ENCODE measurements at regions not wholly inside any gene's neighbourhood (a gene's known extent, or its start where the extent isn't known, plus 50 kb on each side); places are given as distances from the start of the nearest gene placed in this dataset.

- Histone ChIP-seq H3K27me3 (ENCODE audit: control insufficient read depth, insufficient read depth, low read length) (no peaks in the 10 kb centered on the region), H3K27ac (ENCODE audit: low read depth, low read length) (no peak overlapping the region), H3K4me1 (ENCODE audit: control insufficient read depth, insufficient read depth, low read length) (peaks cover 9% of the 10 kb centered on the region), H3K36me3 (ENCODE audit: control insufficient read depth, insufficient read depth, low read length) (no peaks in the 10 kb centered on the region), H3K9ac (ENCODE audit: low read length) (no peak overlapping the region), H3K4me3 (ENCODE audit: low read depth, low read length) (no peak overlapping the region), H3K9me3 (ENCODE audit: control insufficient read depth, insufficient read depth, low read depth, low read length) (no peaks in the 10 kb centered on the region)
Measured at GRCh38 chr10:33048223-33048622, 90.2 kb upstream of the ITGB1 start.

GRCh38 chr10:33047655-33048054 is 89.6 kb upstream of the ITGB1 start:
- H3K9ac ChIP-seq (ENCODE audit: low read length) = no peak overlapping the region
- peaks cover 10% of the 10 kb centered on the region for H3K4me1 ChIP-seq (ENCODE audit: control insufficient read depth, insufficient read depth, low read length)
- H3K27ac ChIP-seq (ENCODE audit: low read depth, low read length) = no peak overlapping the region
- no peaks in the 10 kb centered on the region for H3K9me3 ChIP-seq (ENCODE audit: control insufficient read depth, insufficient read depth, low read depth, low read length)
- no peak overlapping the region for H3K4me3 ChIP-seq (ENCODE audit: low read depth, low read length)
- H3K36me3 ChIP-seq (ENCODE audit: control insufficient read depth, insufficient read depth, low read length) = no peaks in the 10 kb centered on the region
- H3K27me3 ChIP-seq (ENCODE audit: control insufficient read depth, insufficient read depth, low read length) = no peaks in the 10 kb centered on the region

GRCh38 chr10:33046792-33047191 is 88.8 kb upstream of the ITGB1 start:
- H3K27me3 ChIP-seq (ENCODE audit: control insufficient read depth, insufficient read depth, low read length) = no peaks in the 10 kb centered on the region
- no peak overlapping the region for H3K9ac ChIP-seq (ENCODE audit: low read length)
- no peaks in the 10 kb centered on the region for H3K9me3 ChIP-seq (ENCODE audit: control insufficient read depth, insufficient read depth, low read depth, low read length)
- no peaks in the 10 kb centered on the region for H3K36me3 ChIP-seq (ENCODE audit: control insufficient read depth, insufficient read depth, low read length)
- no peak overlapping the region for H3K27ac ChIP-seq (ENCODE audit: low read depth, low read length)
- peaks cover 19% of the 10 kb centered on the region for H3K4me1 ChIP-seq (ENCODE audit: control insufficient read depth, insufficient read depth, low read length)
- no peak overlapping the region for H3K4me3 ChIP-seq (ENCODE audit: low read depth, low read length)

- H3K4me3 ChIP-seq (ENCODE audit: low read depth, low read length) = no peak overlapping the region
- no peaks in the 10 kb centered on the region for H3K27me3 ChIP-seq (ENCODE audit: control insufficient read depth, insufficient read depth, low read length)
- peaks cover 27% of the 10 kb centered on the region for H3K4me1 ChIP-seq (ENCODE audit: control insufficient read depth, insufficient read depth, low read length)
- no peaks in the 10 kb centered on the region for H3K9me3 ChIP-seq (ENCODE audit: control insufficient read depth, insufficient read depth, low read depth, low read length)
- H3K9ac ChIP-seq (ENCODE audit: low read length) = no peak overlapping the region
- H3K36me3 ChIP-seq (ENCODE audit: control insufficient read depth, insufficient read depth, low read length) = no peaks in the 10 kb centered on the region
- no peak overlapping the region for H3K27ac ChIP-seq (ENCODE audit: low read depth, low read length)
Measured at GRCh38 chr10:33045421-33045820, 87.4 kb upstream of the ITGB1 start.

GRCh38 chr10:33042565-33042964 is 84.5 kb upstream of the ITGB1 start:
- Histone ChIP-seq H3K36me3 (ENCODE audit: control insufficient read depth, insufficient read depth, low read length) (no peaks in the 10 kb centered on the region), H3K4me3 (ENCODE audit: low read depth, low read length) (no peak overlapping the region), H3K4me1 (ENCODE audit: control insufficient read depth, insufficient read depth, low read length) (peaks cover 35% of the 10 kb centered on the region), H3K9ac (ENCODE audit: low read length) (no peak overlapping the region), H3K27ac (ENCODE audit: low read depth, low read length) (peak overlapping the region; percentile 7; the same call in 1 of the 2 replicates), H3K27me3 (ENCODE audit: control insufficient read depth, insufficient read depth, low read length) (no peaks in the 10 kb centered on the region), H3K9me3 (ENCODE audit: control insufficient read depth, insufficient read depth, low read depth, low read length) (peaks cover 4% of the 10 kb centered on the region; the same call in 1 of the 2 replicates)

GRCh38 chr10:33041783-33042437 is 83.9 kb upstream of the ITGB1 start:
- Histone ChIP-seq H3K9ac (ENCODE audit: low read length) (peak overlapping the region; percentile 41), H3K36me3 (ENCODE audit: control insufficient read depth, insufficient read depth, low read length) (no peaks in the 10 kb centered on the region), H3K27me3 (ENCODE audit: control insufficient read depth, insufficient read depth, low read length) (no peaks in the 10 kb centered on the region), H3K27ac (ENCODE audit: low read depth, low read length) (peak overlapping the region; percentile 32; the same call in 1 of the 2 replicates), H3K4me3 (ENCODE audit: low read depth, low read length) (no peak overlapping the region), H3K4me1 (ENCODE audit: control insufficient read depth, insufficient read depth, low read length) (peaks cover 34% of the 10 kb centered on the region), H3K9me3 (ENCODE audit: control insufficient read depth, insufficient read depth, low read depth, low read length) (peaks cover 9% of the 10 kb centered on the region)

- Histone ChIP-seq H3K4me3 (ENCODE audit: low read depth, low read length) (no peak overlapping the region), H3K27ac (ENCODE audit: low read depth, low read length) (no peak overlapping the region), H3K9me3 (ENCODE audit: control insufficient read depth, insufficient read depth, low read depth, low read length) (peaks cover 10% of the 10 kb centered on the region), H3K4me1 (ENCODE audit: control insufficient read depth, insufficient read depth, low read length) (peaks cover 34% of the 10 kb centered on the region), H3K27me3 (ENCODE audit: control insufficient read depth, insufficient read depth, low read length) (no peaks in the 10 kb centered on the region), H3K9ac (ENCODE audit: low read length) (no peak overlapping the region), H3K36me3 (ENCODE audit: control insufficient read depth, insufficient read depth, low read length) (no peaks in the 10 kb centered on the region)
Measured at GRCh38 chr10:33040436-33040835, 82.4 kb upstream of the ITGB1 start.

GRCh38 chr10:33039181-33039580 is 81.2 kb upstream of the ITGB1 start:
- H3K27me3 ChIP-seq (ENCODE audit: control insufficient read depth, insufficient read depth, low read length) = no peaks in the 10 kb centered on the region
- peaks cover 34% of the 10 kb centered on the region for H3K4me1 ChIP-seq (ENCODE audit: control insufficient read depth, insufficient read depth, low read length)
- H3K36me3 ChIP-seq (ENCODE audit: control insufficient read depth, insufficient read depth, low read length) = no peaks in the 10 kb centered on the region
- H3K27ac ChIP-seq (ENCODE audit: low read depth, low read length) = no peak overlapping the region
- H3K9me3 ChIP-seq (ENCODE audit: control insufficient read depth, insufficient read depth, low read depth, low read length) = peaks cover 10% of the 10 kb centered on the region
- no peak overlapping the region for H3K4me3 ChIP-seq (ENCODE audit: low read depth, low read length)
- no peak overlapping the region for H3K9ac ChIP-seq (ENCODE audit: low read length)

GRCh38 chr10:33038672-33039071 is 80.6 kb upstream of the ITGB1 start:
- Histone ChIP-seq H3K36me3 (ENCODE audit: control insufficient read depth, insufficient read depth, low read length) (no peaks in the 10 kb centered on the region), H3K4me3 (ENCODE audit: low read depth, low read length) (no peak overlapping the region), H3K27ac (ENCODE audit: low read depth, low read length) (no peak overlapping the region), H3K9me3 (ENCODE audit: control insufficient read depth, insufficient read depth, low read depth, low read length) (peaks cover 10% of the 10 kb centered on the region), H3K9ac (ENCODE audit: low read length) (no peak overlapping the region), H3K4me1 (ENCODE audit: control insufficient read depth, insufficient read depth, low read length) (peaks cover 34% of the 10 kb centered on the region), H3K27me3 (ENCODE audit: control insufficient read depth, insufficient read depth, low read length) (no peaks in the 10 kb centered on the region)

GRCh38 chr10:33037726-33038125 is 79.7 kb upstream of the ITGB1 start:
- Histone ChIP-seq H3K9ac (ENCODE audit: low read length) (no peak overlapping the region), H3K4me3 (ENCODE audit: low read depth, low read length) (no peak overlapping the region)

GRCh38 chr10:33036670-33037069 is 78.6 kb upstream of the ITGB1 start:
- Histone ChIP-seq H3K36me3 (ENCODE audit: control insufficient read depth, insufficient read depth, low read length) (no peaks in the 10 kb centered on the region), H3K4me3 (ENCODE audit: low read depth, low read length) (no peak overlapping the region), H3K4me1 (ENCODE audit: control insufficient read depth, insufficient read depth, low read length) (peaks cover 23% of the 10 kb centered on the region), H3K9me3 (ENCODE audit: control insufficient read depth, insufficient read depth, low read depth, low read length) (peaks cover 10% of the 10 kb centered on the region), H3K9ac (ENCODE audit: low read length) (no peak overlapping the region), H3K27ac (ENCODE audit: low read depth, low read length) (no peak overlapping the region), H3K27me3 (ENCODE audit: control insufficient read depth, insufficient read depth, low read length) (no peaks in the 10 kb centered on the region)

More at GRCh38 chr10:33037726-33038125, 79.7 kb upstream of the ITGB1 start:
- Histone ChIP-seq H3K27ac (ENCODE audit: low read depth, low read length) (no peak overlapping the region), H3K36me3 (ENCODE audit: control insufficient read depth, insufficient read depth, low read length) (no peaks in the 10 kb centered on the region), H3K4me1 (ENCODE audit: control insufficient read depth, insufficient read depth, low read length) (peaks cover 34% of the 10 kb centered on the region), H3K9me3 (ENCODE audit: control insufficient read depth, insufficient read depth, low read depth, low read length) (peaks cover 10% of the 10 kb centered on the region), H3K27me3 (ENCODE audit: control insufficient read depth, insufficient read depth, low read length) (no peaks in the 10 kb centered on the region)

Measured in HUES6 (cell line).